Effector memory CD8-positive, alpha-beta T cell (primary cell): ENCODE measurements at regions not wholly inside any gene's neighbourhood (a gene's known extent, or its start where the extent isn't known, plus 50 kb on each side); places are given as distances from the start of the nearest gene placed in this dataset.

ENCODE experiments used
- ATAC-seq: fragments of 150-1000 bp; cut with Tn5 transposase; replicated peaks from 2 replicates; pipeline ENCODE4 v1.10.0; 2021; ENCODE audit warnings: mild to moderate bottlenecking, moderate library complexity
- DNase-seq, 3 experiments: peaks; one replicate each; pipeline ENCODE4 v3.0.0; 2021
- H3K27ac Mint-ChIP-seq, 2 donors: one replicate each; pipeline ENCODE4 v1.8.0; 2022; ENCODE audit warnings: mild to moderate bottlenecking in 2 of 2, mixed read lengths in 2 of 2, moderate library complexity in 2 of 2
- H3K27me3 Mint-ChIP-seq, 2 donors: one replicate each; pipeline ENCODE4 v1.8.0; 2022; ENCODE audit warnings: mixed read lengths in 2 of 2
- H3K36me3 Mint-ChIP-seq: one replicate; pipeline ENCODE4 v1.8.0; 2022; ENCODE audit warnings: mild to moderate bottlenecking, moderate library complexity, mixed read lengths; ENCODE audit not compliant: insufficient read depth
- H3K4me1 Mint-ChIP-seq, 2 donors: one replicate each; pipeline ENCODE4 v1.8.0; 2022; ENCODE audit warnings: low read depth in 2 of 2, mixed read lengths in 2 of 2
- H3K4me3 Mint-ChIP-seq, 2 donors: one replicate each; pipeline ENCODE4 v1.8.0; 2022; ENCODE audit warnings: mild to moderate bottlenecking in 2 of 2, mixed read lengths in 2 of 2, moderate library complexity in 2 of 2
- H3K9me3 Mint-ChIP-seq, 2 donors: one replicate each; pipeline ENCODE4 v1.8.0; 2022; ENCODE audit warnings: mixed read lengths in 2 of 2

- no peak for DNase-seq
- H3K27me3 Mint-ChIP-seq: no peaks in the 10 kb centered on the region
- no peak overlapping the region for H3K4me3 Mint-ChIP-seq
- H3K27ac Mint-ChIP-seq: no peak overlapping the region
- H3K4me1 Mint-ChIP-seq: no peaks in the 10 kb centered on the region
- H3K9me3 Mint-ChIP-seq: peaks cover 8 to 12% of the 10 kb centered on the region in 2 donors
- ATAC-seq: no peak
- no peaks in the 10 kb centered on the region for H3K36me3 Mint-ChIP-seq
Measured at GRCh38 chr16:64172652-64173051, 949.2 kb downstream of the CDH11 start.

GRCh38 chr16:64172226-64172625 lies 949.6 kb downstream of the CDH11 start:
- H3K9me3 Mint-ChIP-seq: peaks cover 8 to 11% of the 10 kb centered on the region in 2 donors
- no peak for DNase-seq
- no peak overlapping the region for H3K4me3 Mint-ChIP-seq
- H3K4me1 Mint-ChIP-seq: no peaks in the 10 kb centered on the region
- no peaks in the 10 kb centered on the region for H3K27me3 Mint-ChIP-seq
- H3K27ac Mint-ChIP-seq: no peak overlapping the region
- no peaks in the 10 kb centered on the region for H3K36me3 Mint-ChIP-seq
- ATAC-seq: no peak

- no peak overlapping the region for H3K27ac Mint-ChIP-seq
- no peaks in the 10 kb centered on the region for H3K4me1 Mint-ChIP-seq
- peaks cover 8 to 11% of the 10 kb centered on the region in 2 donors for H3K9me3 Mint-ChIP-seq
- ATAC-seq (no peak), DNase-seq (no peak)
- H3K4me3 Mint-ChIP-seq: no peak overlapping the region
- H3K27me3 Mint-ChIP-seq: no peaks in the 10 kb centered on the region
- no peaks in the 10 kb centered on the region for H3K36me3 Mint-ChIP-seq
Measured at GRCh38 chr16:64171632-64172031, 950.2 kb downstream of the CDH11 start.

- Mint-ChIP-seq H3K4me3 (no peak overlapping the region), H3K27me3 (no peaks in the 10 kb centered on the region), H3K9me3 (peaks cover 12 to 18% of the 10 kb centered on the region in 2 donors), H3K4me1 (no peaks in the 10 kb centered on the region), H3K36me3 (no peaks in the 10 kb centered on the region), H3K27ac (no peak overlapping the region)
- no peak for ATAC-seq
- no peak for DNase-seq
Measured at GRCh38 chr16:64168371-64168770, 953.5 kb downstream of the CDH11 start.

DNA sequence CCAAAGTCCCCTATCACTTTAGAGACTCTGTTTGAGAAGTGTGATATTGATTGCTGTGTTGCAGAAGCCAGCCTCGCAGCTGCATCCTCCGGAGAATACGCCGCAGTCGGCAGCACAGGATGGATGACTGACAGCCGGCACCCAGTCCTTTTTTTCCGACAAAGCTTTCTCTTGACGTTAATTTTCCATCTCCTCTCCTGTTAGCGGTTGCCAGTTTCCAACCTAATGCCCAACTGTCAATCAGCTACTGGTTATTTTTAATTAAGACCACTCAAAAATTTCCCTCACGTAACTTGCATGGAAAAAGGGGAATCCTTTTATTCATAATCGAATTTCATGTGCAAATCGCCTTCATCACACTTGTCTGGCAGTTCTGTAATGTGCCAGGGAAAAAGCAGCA lies 953.9 kb downstream of the CDH11 start:
- no peaks in the 10 kb centered on the region for H3K4me1 Mint-ChIP-seq
- ATAC-seq (no peak), DNase-seq (no peak)
- peaks cover 12 to 18% of the 10 kb centered on the region in 2 donors for H3K9me3 Mint-ChIP-seq
- no peaks in the 10 kb centered on the region for H3K36me3 Mint-ChIP-seq
- no peaks in the 10 kb centered on the region for H3K27me3 Mint-ChIP-seq
- no peak overlapping the region for H3K4me3 Mint-ChIP-seq
- no peak overlapping the region for H3K27ac Mint-ChIP-seq

GRCh38 chr16:64165368-64165767 lies 956.5 kb downstream of the CDH11 start:
- H3K4me1 Mint-ChIP-seq: no peaks in the 10 kb centered on the region
- peaks cover 8 to 10% of the 10 kb centered on the region in 2 donors for H3K9me3 Mint-ChIP-seq
- DNase-seq (no peak), ATAC-seq (no peak)
- no peak overlapping the region for H3K27ac Mint-ChIP-seq
- H3K36me3 Mint-ChIP-seq: no peaks in the 10 kb centered on the region
- no peak overlapping the region for H3K4me3 Mint-ChIP-seq
- H3K27me3 Mint-ChIP-seq: no peaks in the 10 kb centered on the region

- H3K4me1 Mint-ChIP-seq: no peaks in the 10 kb centered on the region
- no peaks in the 10 kb centered on the region for H3K36me3 Mint-ChIP-seq
- no peak overlapping the region for H3K27ac Mint-ChIP-seq
- DNase-seq: no peak
- peaks cover 9 to 10% of the 10 kb centered on the region in 2 donors for H3K9me3 Mint-ChIP-seq
- H3K27me3 Mint-ChIP-seq: no peaks in the 10 kb centered on the region
- H3K4me3 Mint-ChIP-seq: no peak overlapping the region
- ATAC-seq: no peak
Measured at GRCh38 chr16:64162613-64163375, 959.1 kb downstream of the CDH11 start.

DNA sequence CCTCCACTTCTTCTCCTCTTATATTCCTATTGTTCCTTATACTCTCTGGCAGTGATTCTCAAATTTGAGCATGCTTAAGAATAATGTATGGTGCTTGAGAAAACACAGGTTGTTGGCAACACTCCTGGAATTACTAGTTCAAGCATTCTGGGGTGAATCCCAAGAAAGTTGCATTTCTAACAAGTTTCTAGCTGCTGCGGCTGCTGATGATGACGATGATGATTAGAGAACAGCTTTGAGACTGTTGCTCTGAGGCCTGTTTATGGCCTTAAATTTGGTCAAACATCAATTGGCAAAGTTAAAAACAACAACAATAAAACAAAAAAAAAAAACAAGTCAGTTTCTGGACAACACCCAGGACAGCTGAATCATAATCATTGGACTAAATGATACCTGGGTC lies 961.9 kb downstream of the CDH11 start:
- Mint-ChIP-seq H3K36me3 (no peaks in the 10 kb centered on the region), H3K27me3 (no peaks in the 10 kb centered on the region), H3K27ac (no peak overlapping the region), H3K9me3 (peaks cover 9% of the 10 kb centered on the region in 2 donors), H3K4me3 (no peak overlapping the region), H3K4me1 (no peaks in the 10 kb centered on the region)
- ATAC-seq (no peak), DNase-seq (no peak)

DNA sequence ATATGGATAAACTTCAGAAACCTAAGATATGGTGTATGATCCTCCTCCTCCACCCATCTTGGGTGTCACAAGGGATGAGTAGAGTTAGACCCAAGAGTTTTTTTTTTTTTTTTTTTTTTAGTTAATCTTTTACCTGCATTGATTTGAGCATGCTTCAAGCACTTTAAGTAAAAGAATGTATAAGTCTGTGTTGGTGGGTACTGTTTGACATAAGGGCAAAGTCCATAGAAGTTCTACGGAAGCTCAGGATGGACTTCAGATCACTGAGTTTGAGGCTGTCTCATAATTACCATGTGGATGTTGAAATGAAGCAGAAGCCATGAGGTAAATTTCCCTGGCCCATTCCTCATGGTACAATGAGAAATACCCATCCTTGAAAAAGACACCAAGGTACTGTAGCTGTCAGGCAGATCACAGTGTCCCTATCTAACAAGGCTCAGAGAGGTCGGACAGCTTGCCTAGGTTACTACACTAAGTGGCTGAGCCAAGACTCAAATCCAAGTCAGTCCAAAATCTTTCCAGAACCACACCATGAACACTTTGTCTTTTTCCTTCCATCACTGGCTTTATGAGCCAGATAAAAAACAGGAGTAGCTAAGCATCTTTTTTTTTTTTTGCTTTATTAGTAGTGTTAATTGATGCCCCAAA lies 962.8 kb downstream of the CDH11 start:
- Mint-ChIP-seq H3K4me1 (no peaks in the 10 kb centered on the region), H3K27me3 (no peaks in the 10 kb centered on the region), H3K27ac (no peak overlapping the region), H3K36me3 (no peaks in the 10 kb centered on the region), H3K4me3 (no peak overlapping the region), H3K9me3 (peaks cover 0 to 9% of the 10 kb centered on the region in 2 donors)
- ATAC-seq: no peak
- no peak for DNase-seq

GRCh38 chr16:64153718-64154117 lies 968.1 kb downstream of the CDH11 start:
- no peak for ATAC-seq
- H3K4me1 Mint-ChIP-seq: no peaks in the 10 kb centered on the region
- no peak overlapping the region for H3K27ac Mint-ChIP-seq
- H3K4me3 Mint-ChIP-seq: no peak overlapping the region
- DNase-seq: no peak
- no peaks in the 10 kb centered on the region for H3K27me3 Mint-ChIP-seq
- no peaks in the 10 kb centered on the region for H3K36me3 Mint-ChIP-seq
- peaks cover 0 to 13% of the 10 kb centered on the region in 2 donors for H3K9me3 Mint-ChIP-seq

DNA sequence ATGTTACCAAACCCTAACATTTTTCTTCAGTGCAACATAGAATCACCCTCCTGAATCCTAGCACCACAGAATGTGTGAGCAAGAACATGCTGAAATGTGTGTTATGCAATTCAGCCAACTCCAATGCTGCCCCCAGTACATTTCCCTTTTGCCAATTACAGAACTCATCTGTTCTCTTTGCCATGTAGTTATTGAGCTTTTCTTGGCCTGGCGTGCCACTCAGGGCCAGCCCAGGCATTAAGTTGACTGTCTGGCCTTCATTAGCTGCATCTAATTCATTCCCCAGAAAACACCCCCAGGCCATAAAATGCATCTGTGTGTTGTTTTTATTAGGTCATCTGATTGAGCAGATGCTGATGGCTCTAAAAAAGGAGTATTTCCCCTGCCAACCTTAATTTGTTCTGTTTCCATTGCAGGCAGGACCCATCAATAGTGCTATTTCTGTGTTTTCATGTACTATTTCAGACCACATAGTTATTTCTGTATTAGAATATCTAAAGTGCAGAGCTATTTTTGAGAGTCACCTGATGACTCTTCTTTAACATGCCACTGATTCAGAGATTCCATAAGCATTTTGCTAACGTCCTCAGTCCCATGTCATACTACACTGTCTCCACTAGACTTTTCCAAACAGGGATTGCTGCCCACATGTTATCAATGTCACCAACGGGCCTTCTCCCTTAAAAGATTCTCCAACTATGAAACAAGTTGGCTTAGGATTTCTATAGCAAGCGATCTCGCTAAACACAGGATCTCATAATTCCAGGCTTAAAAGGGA lies 969.7 kb downstream of the CDH11 start:
- H3K4me1 Mint-ChIP-seq: no peaks in the 10 kb centered on the region
- no peak for ATAC-seq

GRCh38 chr16:64150193-64150592 lies 971.7 kb downstream of the CDH11 start:
- H3K36me3 Mint-ChIP-seq: no peaks in the 10 kb centered on the region
- H3K4me1 Mint-ChIP-seq: no peaks in the 10 kb centered on the region
- ATAC-seq (no peak), DNase-seq (no peak)
- H3K9me3 Mint-ChIP-seq: peaks cover 0 to 14% of the 10 kb centered on the region in 2 donors
- no peak overlapping the region for H3K27ac Mint-ChIP-seq
- H3K27me3 Mint-ChIP-seq: no peaks in the 10 kb centered on the region
- no peak overlapping the region for H3K4me3 Mint-ChIP-seq

More for the DNA sequence above, 969.7 kb downstream of the CDH11 start:
- DNase-seq: no peak
- Mint-ChIP-seq H3K36me3 (no peaks in the 10 kb centered on the region), H3K4me3 (no peak overlapping the region), H3K27me3 (no peaks in the 10 kb centered on the region), H3K9me3 (peaks cover 0 to 13% of the 10 kb centered on the region in 2 donors), H3K27ac (no peak overlapping the region)

- DNase-seq (no peak), ATAC-seq (no peak)
- Mint-ChIP-seq H3K4me3 (no peak overlapping the region), H3K4me1 (no peaks in the 10 kb centered on the region), H3K27me3 (no peaks in the 10 kb centered on the region), H3K36me3 (no peaks in the 10 kb centered on the region), H3K27ac (no peak overlapping the region), H3K9me3 (peaks cover 0 to 12% of the 10 kb centered on the region in 2 donors)
Measured at GRCh38 chr16:64149756-64150155, 972.1 kb downstream of the CDH11 start.
